NCI-H146 treated with DMSO at 0.1 percent for 48 hours (cell line): ENCODE measurements at regions not wholly inside any gene's neighbourhood (a gene's known extent, or its start where the extent isn't known, plus 50 kb on each side); places are given as distances from the start of the nearest gene placed in this dataset.

ENCODE experiments used
- DNase-seq: peaks from one replicate; lab custom pipeline; 2025; ENCODE audit not compliant: unreplicated experiment; lab: John Stamatoyannopoulos, UW

DNA sequence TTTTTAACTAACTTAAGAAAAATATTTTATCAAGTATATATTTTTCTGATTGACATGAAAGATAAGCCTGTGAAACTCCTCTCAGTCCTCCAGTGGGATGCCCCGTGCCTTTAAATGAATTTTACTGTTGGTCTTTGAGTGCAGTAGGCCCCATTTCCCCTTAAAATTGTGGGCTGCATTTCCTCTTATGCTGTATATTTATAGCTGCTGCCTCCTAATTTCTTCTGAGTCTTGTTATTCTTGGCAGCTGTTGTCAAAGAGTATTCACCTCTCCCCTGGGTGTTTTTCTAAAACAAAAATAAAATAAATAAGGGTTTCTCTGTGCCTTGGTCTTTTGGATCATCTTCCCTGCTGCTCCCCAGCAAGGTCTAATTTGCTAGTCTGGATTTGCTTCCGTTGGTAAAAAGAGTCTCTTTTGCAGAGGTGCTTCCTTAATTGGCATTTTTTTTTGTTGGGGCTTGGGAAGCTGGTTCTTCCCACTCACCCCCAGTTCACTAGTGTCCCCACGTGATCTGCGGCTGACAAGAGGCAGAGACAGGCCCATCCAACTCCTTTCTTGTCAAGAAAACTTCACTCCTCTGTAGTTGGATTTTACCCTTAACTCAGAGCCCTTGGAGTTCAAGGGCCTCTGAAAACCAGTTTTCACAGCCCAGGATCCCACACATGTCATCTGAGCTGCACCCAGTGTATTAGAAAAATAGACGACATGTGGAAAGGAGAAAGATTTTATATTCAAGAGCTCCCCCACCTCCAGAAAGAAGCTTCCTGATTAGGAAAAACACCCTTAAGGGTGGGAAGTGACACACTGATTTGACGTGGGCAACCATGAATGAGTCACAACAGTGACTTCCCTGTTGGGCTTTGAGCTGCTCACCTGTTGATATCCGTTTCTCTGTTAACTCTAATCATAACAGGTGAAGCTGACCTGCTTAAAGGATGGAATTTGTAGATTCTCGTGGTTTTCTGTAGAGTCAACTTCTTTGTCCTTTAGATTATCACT lies 431.5 kb downstream of the DCDC2C start:
- DNase-seq: no peak

- DNase-seq: no peak
Measured at GRCh38 chr2:4135765-4136164, 432.4 kb downstream of the DCDC2C start.

DNA sequence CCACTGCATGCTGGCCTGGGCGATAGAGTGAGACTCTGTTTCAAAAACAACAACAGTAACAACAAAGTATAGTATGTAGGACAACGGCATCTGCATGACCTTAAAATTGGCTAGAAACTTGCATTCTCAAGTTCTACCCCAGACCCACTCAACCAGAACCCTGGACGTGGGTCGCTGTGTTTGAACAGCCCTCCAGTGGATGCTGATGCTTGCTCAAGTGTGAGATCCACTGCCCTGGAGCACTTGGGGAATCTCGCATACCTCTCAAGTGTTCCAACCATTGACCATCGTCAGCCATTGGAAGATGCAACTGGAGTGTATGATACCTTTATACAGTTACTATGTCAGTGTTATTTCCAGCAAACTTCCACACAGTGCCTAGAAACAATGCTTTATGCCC lies 435.9 kb downstream of the DCDC2C start:
- DNase-seq: no peak

GRCh38 chr2:4139731-4140130 lies 436.4 kb downstream of the DCDC2C start:
- peak; percentile 44 for DNase-seq

DNA sequence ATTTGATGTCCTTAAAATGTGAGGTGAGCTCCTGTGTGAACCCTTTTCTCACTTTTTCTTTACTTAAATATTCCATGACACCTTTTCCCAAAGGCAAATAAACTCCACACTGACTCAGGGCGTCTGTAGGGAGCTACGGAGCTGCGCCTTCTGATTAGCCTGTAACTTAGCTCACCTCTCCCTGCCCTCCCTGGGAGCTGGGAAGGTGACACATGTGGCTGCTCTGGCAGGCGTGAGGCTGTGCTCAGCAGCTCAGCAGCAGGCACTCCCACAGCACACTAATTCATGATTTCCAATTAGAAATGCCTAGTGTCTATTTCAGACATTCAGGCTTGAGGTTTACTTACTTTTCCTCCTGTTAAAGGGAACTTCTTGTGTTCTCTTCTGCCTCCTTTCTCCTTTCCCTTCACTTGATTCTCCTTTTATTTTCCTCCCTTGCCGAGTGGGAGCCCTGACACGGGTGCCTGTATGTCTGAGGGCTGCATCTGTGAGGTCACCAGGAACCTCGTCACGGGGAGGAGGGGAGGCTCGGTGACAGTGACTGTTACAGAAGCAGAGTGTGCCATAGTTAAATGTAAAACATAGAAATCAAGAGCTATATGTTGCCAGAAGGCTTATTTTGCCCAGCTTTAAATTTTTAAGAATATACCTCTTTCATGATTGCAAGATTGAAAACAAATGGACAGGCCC lies 437.1 kb downstream of the DCDC2C start:
- peak; percentile 13 for DNase-seq

DNA sequence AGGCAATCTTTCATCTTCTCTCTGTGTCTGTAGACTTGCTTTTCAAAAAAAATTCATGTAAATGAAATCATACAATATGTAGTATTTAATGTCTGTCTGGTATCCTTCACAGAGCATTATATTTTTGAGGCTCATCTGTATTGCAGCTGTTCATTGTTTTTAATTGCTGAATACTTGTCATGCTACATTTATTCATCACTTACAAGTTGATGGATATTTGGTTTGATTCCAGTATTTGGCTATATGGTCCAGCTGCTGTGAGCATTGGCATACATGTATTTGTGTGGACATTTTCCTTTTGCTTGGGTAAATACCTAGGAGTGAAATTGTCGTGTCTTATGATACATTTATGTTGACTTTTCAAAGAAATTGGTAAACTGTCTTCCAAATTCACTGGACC lies 441.4 kb downstream of the DCDC2C start:
- no peak for DNase-seq

- DNase-seq: no peak
Measured at GRCh38 chr2:4151521-4151920, 448.1 kb downstream of the DCDC2C start.

- no peak for DNase-seq
Measured at GRCh38 chr2:4152051-4152450, 448.7 kb downstream of the DCDC2C start.

DNA sequence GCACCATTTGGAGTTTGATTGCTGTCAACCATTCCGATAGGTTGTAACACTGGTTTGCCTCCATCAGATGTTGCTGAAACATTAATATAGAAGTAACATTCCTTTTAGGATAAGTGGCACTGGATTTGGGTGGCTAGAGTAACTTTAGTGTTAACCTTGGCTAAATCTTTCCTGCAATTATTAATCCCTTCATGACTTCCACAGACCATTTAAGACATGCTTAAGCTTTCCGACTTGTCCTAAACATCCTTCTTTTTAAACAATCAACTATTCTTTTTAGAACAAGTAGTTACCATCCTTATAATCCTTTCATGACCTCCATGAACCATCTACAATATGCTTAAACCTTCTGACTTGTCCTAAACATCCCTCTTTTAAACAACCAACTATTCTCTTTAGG lies 465.5 kb downstream of the DCDC2C start:
- DNase-seq: no peak

DNA sequence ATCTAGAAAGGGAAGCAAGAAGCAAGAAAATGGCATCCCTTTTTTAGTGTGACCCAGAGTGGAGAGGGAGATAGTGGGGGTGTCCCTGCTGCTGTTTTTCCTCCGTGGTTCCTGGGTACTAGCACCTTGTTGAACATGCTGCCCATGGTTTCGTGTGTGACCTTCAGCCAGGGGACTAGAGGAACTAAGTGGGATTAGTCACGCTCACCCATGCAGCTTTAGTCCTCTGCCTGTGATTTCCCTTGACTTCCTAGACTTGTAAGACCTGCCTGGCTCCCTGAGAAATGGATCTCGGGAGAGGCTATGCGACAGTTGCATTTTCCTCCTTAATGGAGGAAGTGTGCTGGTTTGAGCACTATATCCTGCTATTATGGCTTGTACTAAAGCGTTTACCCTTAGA lies 471.4 kb downstream of the DCDC2C start:
- DNase-seq: no peak

DNA sequence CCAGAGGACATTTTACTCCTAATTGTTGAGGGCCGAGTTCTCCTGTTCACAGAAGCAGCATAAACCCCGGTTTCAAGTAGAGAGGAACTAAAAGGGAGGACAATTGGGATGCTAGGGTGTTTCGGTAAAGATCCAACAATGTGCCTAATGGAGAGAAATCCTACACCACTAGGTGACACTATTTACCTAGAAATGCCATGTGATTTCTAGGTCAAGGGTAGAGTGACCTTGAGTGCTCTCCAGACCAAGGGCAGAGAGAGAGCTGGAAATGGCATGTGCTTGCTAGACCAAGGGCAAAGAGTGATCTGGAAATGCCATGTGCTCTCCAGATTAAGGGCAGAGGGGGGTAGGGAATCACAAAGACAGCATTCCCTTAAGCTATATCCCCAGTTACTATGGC lies 472.0 kb downstream of the DCDC2C start:
- DNase-seq: no peak

DNA sequence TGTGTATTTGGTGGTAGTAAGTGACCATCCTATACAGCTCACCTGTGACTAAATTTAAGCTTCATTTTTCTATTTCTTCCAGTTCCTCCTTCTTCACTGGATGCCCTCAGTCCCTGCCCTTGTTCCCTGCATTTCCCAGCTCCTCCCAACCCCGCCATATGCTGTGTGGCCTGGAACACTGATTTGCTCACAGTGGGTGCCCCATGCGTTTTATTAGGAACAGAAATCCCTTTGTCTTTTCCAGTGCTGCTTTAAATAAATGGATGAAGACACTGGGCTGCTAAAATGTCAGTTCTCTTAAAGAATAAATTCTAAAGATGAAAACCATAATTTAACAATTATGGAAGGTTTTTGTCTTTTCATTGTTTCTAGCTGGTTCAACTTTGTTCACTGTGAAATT lies 477.3 kb downstream of the DCDC2C start:
- no peak for DNase-seq

GRCh38 chr2:4181062-4181461 lies 477.7 kb downstream of the DCDC2C start:
- DNase-seq: no peak

DNA sequence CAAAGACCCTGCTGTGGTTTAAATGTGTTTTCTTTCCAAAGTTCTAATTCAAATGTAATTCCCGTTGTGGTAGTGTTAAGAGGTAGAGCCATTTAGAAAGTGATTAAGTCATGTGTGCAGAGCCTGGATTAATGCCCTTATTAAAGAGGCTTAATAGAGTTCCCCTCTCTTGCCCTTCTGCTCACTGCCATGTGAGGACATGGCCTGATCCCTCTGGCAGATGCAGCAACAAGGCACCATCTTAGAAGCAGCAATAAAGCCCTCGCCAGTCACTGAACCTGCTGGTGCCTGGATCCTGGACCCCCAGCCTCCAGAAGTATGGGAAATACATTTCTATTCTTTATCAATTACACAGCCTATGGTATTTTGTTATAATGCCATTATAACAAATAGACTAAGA lies 485.2 kb downstream of the DCDC2C start:
- no peak for DNase-seq

DNA sequence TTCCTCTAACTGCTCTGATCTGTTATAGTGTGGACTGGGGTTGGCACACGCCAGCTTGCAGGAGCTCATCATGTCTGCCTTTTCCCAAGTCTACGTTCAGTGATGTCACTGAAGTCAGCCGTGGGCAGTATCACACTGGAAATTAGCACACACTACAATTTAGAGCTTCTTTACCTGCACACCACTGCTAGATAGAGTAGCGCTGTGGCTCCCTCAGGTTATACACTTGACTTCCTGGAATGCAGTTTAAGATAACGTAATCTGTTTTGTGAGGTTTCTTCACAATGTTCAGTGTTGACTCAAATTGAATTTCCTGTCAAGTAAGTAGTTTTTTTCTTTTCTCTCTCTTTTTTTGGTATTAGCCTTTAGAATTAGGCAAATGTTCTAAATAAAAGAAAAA lies 487.2 kb downstream of the DCDC2C start:
- no peak for DNase-seq

- DNase-seq: no peak
Measured at GRCh38 chr2:4192119-4192518, 488.7 kb downstream of the DCDC2C start.

- DNase-seq: no peak
Measured at GRCh38 chr2:4214444-4215205, 511.2 kb downstream of the DCDC2C start.

- DNase-seq: no peak
Measured at GRCh38 chr2:4217737-4218136, 514.4 kb downstream of the DCDC2C start.

- DNase-seq: peak; percentile 35
Measured at GRCh38 chr2:4219101-4219500, 515.7 kb downstream of the DCDC2C start.

DNA sequence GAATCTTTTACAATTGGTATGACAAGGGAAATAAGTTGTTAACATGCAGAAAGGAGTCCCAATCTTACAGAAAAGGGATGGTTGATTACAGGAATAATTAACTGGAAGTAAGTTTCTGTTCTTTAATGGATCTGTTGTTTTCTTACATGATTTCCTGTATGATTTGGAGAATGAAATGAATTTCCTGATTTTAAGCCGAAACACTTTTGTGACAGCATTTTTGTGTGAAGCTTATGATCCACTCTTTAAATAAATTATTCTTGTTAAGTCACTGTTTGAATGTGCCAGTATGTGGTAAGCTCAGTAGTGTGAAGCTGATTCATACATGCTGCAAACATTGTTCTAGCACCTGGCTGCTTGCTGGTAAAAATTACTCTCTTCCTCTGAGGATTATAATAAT lies 516.2 kb downstream of the DCDC2C start:
- DNase-seq: peak; percentile 35

DNA sequence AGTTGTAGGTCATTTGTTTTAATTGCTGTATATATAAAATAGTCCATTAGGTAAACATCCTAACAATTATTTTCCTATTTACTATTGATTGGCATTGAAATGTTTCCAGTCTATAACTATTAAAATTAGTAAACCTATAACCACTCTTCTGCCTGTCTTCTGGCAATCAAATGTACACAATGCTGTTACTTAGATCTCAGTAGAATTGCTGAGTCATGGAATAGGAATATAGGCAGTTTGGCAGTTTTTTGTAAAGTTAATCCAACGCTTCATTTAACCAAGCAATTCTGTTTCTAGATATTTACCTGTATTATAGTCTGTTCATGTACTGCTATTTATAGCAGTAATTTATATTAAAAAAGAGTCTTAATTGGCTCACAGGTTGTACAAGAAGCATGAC lies 518.1 kb downstream of the DCDC2C start:
- no peak for DNase-seq

DNA sequence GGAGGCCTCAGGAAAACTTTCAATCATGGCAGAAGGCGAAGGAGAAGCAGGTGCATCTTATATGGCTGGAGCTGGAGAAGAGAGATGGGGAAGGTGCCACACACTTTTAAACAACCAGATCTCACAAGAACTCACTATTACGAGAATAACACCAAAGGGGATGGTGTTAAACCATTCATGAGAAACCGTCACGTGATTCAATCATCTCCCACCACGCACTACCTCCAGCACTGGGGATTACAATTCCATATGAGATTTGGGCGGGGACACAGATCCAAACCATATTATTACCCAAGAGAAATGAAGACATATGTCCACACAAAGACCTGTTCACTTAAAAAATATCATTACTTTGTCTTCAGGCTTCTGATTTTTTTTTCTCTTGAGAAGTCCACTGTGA lies 518.5 kb downstream of the DCDC2C start:
- no peak for DNase-seq
